ENCODE measurements at regions not wholly inside any gene's neighbourhood (a gene's known extent, or its start where the extent isn't known, plus 50 kb on each side); places are given as distances from the start of the nearest gene placed in this dataset.

GRCh38 chr3:155007729-155008128 is 72.4 kb upstream of the MME start:
- no peaks in the 10 kb centered on the region for H3K4me1 ChIP-seq
- H3K4me3 ChIP-seq, result no peak overlapping the region
- TF ChIP-seq CTCF (IDR thresholded peaks at IDR 0.05), result no peak
- intact Hi-C loops (cut with DNase I), result no loop called here
- H3K36me3 ChIP-seq, result no peaks in the 10 kb centered on the region
- DNase-seq (no peak), ATAC-seq (no peak)
- peaks cover 0 to 7% (median 0%) of the 10 kb centered on the region in 11 donors for H3K9me3 ChIP-seq
- H3K27ac ChIP-seq, result no peak overlapping the region
- peaks cover 0 to 5% (median 0%) of the 10 kb centered on the region in 7 donors for H3K27me3 ChIP-seq
- 69 to 79% methylated on average over 3 of the region's 3 CpGs for WGBS, 2 donors

GRCh38 chr3:155001289-155002010 is 78.7 kb upstream of the MME start:
- peaks cover 0 to 7% (median 0%) of the 10 kb centered on the region in 11 donors for H3K9me3 ChIP-seq
- WGBS, 2 donors, result 69 to 75% methylated on average over 7 of the region's 7 CpGs
- H3K4me3 ChIP-seq, result peak overlapping the region in 1 of 10 donors; percentile 15
- no peak for TF ChIP-seq CTCF (IDR thresholded peaks at IDR 0.05)
- H3K4me1 ChIP-seq, result peaks cover 0 to 14% (median 0%) of the 10 kb centered on the region in 9 donors
- H3K36me3 ChIP-seq, result no peaks in the 10 kb centered on the region
- H3K27me3 ChIP-seq, result peaks cover 0 to 1% (median 0%) of the 10 kb centered on the region in 7 donors
- DNase-seq, result no peak
- peak overlapping the region in 1 of 10 donors; percentile 67 for H3K27ac ChIP-seq
- no peak for ATAC-seq
- intact Hi-C loops (cut with DNase I), result no loop called here

- Histone ChIP-seq H3K9me3 (peaks cover 0 to 6% (median 0%) of the 10 kb centered on the region in 11 donors), H3K4me1 (no peaks in the 10 kb centered on the region), H3K27me3 (no peaks in the 10 kb centered on the region), H3K4me3 (no peak overlapping the region), H3K27ac (no peak overlapping the region), H3K36me3 (no peaks in the 10 kb centered on the region)
- no peak for DNase-seq
- no peak for TF ChIP-seq CTCF (IDR thresholded peaks at IDR 0.05)
- intact Hi-C loops (cut with DNase I), result no loop called here
- no peak for ATAC-seq
Observed at GRCh38 chr3:154992655-154993054, 87.5 kb upstream of the MME start.

- no peak overlapping the region for H3K4me3 ChIP-seq
- H3K36me3 ChIP-seq, result no peaks in the 10 kb centered on the region
- peaks cover 0 to 7% (median 0%) of the 10 kb centered on the region in 11 donors for H3K9me3 ChIP-seq
- TF ChIP-seq CTCF (IDR thresholded peaks at IDR 0.05), result no peak
- no peak overlapping the region for H3K27ac ChIP-seq
- intact Hi-C loops (cut with DNase I), result no loop called here
- DNase-seq (no peak), ATAC-seq (no peak)
- H3K4me1 ChIP-seq, result no peaks in the 10 kb centered on the region
- H3K27me3 ChIP-seq, result no peaks in the 10 kb centered on the region
Observed at GRCh38 chr3:154990543-154990942, 89.6 kb upstream of the MME start.
